Parathyroid adenoma (tissue), 2 donors: ENCODE measurements at regions not wholly inside any gene's neighbourhood (a gene's known extent, or its start where the extent isn't known, plus 50 kb on each side); places are given as distances from the start of the nearest gene placed in this dataset.

Experiments
- H2AFZ ChIP-seq: fragments of 300-600 bp; sonication (generic); one replicate; pipeline ENCODE4 v1.7.0; 2017; ENCODE audit warnings: antibody characterized with exemption, mild to moderate bottlenecking
- H3K27ac ChIP-seq: fragments of 300-600 bp; sonication (generic); one replicate; pipeline ENCODE4 v1.7.0; 2017
- H3K27me3 ChIP-seq: fragments of 300-600 bp; sonication (generic); one replicate; pipeline ENCODE4 v1.7.0; 2017; ENCODE audit warnings: low read length; ENCODE audit not compliant: control insufficient read depth, insufficient read depth
- H3K36me3 ChIP-seq: fragments of 300-600 bp; sonication (generic); one replicate; pipeline ENCODE4 v1.7.0; 2017; ENCODE audit warnings: low read length; ENCODE audit not compliant: control insufficient read depth, insufficient read depth
- H3K4me1 ChIP-seq: fragments of 300-600 bp; sonication (generic); one replicate; pipeline ENCODE4 v1.7.0; 2017; ENCODE audit warnings: control low read depth
- H3K4me2 ChIP-seq: fragments of 300-600 bp; sonication (generic); one replicate; pipeline ENCODE4 v1.7.0; 2017; ENCODE audit warnings: low read length
- H3K4me3 ChIP-seq: fragments of 300-600 bp; sonication (generic); one replicate; pipeline ENCODE4 v1.7.0; 2017; ENCODE audit warnings: low read depth, low read length
- H3K79me2 ChIP-seq: fragments of 300-600 bp; sonication (generic); one replicate; pipeline ENCODE4 v1.7.0; 2017; ENCODE audit warnings: control low read depth
- H3K9ac ChIP-seq: fragments of 300-600 bp; sonication (generic); one replicate; pipeline ENCODE4 v1.7.0; 2017; ENCODE audit warnings: mild to moderate bottlenecking
- H3K9me3 ChIP-seq: fragments of 300-600 bp; sonication (generic); one replicate; pipeline ENCODE4 v1.7.0; 2017; ENCODE audit warnings: low read length; ENCODE audit not compliant: control insufficient read depth
- TF ChIP-seq, protein P1 (sequence below): fragments of 300-600 bp; sonication (generic); IDR thresholded peaks from one replicate; pipeline ENCODE4 v1.7.0; 2017; ENCODE audit warnings: antibody characterized with exemption, mild to moderate bottlenecking
- donor health status: primary hyperparathyroidism.

DNA sequence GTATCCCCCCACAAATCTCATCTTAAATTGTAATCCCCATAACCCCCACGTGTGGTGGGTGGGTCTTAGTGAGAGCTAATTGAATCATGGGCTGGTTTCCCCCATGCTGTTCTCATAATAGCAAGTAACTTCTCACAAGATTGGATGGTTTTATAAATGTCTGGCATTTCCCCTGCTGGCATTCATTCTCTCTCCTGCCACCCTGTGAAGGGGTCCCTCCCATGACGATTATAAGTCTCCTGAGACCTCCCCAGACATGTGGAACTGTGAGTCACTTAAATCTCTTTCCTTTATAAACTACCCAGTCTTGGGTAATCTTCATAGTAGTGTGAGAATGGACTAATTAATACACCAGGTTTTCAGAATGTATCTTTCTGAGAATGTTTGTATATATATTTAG is 1159.4 kb downstream of the FAM181B start:
- no peaks in the 10 kb centered on the region for H3K4me1 ChIP-seq
- H3K79me2 ChIP-seq: no peaks in the 10 kb centered on the region
- H2AFZ ChIP-seq: no peak overlapping the region
- H3K27ac ChIP-seq: no peak overlapping the region
- H3K27me3 ChIP-seq: no peaks in the 10 kb centered on the region
- TF ChIP-seq, protein P1, sequence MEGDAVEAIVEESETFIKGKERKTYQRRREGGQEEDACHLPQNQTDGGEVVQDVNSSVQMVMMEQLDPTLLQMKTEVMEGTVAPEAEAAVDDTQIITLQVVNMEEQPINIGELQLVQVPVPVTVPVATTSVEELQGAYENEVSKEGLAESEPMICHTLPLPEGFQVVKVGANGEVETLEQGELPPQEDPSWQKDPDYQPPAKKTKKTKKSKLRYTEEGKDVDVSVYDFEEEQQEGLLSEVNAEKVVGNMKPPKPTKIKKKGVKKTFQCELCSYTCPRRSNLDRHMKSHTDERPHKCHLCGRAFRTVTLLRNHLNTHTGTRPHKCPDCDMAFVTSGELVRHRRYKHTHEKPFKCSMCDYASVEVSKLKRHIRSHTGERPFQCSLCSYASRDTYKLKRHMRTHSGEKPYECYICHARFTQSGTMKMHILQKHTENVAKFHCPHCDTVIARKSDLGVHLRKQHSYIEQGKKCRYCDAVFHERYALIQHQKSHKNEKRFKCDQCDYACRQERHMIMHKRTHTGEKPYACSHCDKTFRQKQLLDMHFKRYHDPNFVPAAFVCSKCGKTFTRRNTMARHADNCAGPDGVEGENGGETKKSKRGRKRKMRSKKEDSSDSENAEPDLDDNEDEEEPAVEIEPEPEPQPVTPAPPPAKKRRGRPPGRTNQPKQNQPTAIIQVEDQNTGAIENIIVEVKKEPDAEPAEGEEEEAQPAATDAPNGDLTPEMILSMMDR: no peak
- H3K9ac ChIP-seq: no peak overlapping the region
- H3K9me3 ChIP-seq: no peaks in the 10 kb centered on the region
- H3K36me3 ChIP-seq: no peaks in the 10 kb centered on the region
- H3K4me3 ChIP-seq: no peak overlapping the region
- H3K4me2 ChIP-seq: no peak overlapping the region

DNA sequence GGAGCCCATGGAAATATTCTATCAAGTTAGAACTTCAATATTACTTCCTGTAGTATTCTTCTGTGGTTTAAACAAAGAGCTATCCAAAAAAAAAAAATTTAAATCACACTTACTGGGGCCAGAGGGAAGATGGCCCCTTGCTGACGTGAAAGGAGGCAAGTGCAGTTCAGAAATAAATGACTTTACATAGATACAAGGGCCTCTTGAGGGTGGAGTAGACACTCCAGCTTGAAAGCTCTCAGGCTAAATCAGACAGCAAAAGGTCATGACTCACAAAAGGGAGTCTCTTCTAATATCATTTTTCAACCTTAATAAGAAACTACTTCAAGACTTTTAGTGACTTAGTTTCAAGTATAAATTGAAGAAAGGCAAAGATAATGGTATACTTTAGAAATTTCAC is 1160.3 kb downstream of the FAM181B start:
- no peaks in the 10 kb centered on the region for H3K4me1 ChIP-seq
- H3K4me2 ChIP-seq: no peak overlapping the region
- TF ChIP-seq, protein P1: no peak
- H3K4me3 ChIP-seq: no peak overlapping the region
- H2AFZ ChIP-seq: no peak overlapping the region
- no peak overlapping the region for H3K27ac ChIP-seq
- no peaks in the 10 kb centered on the region for H3K79me2 ChIP-seq
- H3K36me3 ChIP-seq: no peaks in the 10 kb centered on the region
- H3K9ac ChIP-seq: no peak overlapping the region
- H3K27me3 ChIP-seq: no peaks in the 10 kb centered on the region
- no peaks in the 10 kb centered on the region for H3K9me3 ChIP-seq

DNA sequence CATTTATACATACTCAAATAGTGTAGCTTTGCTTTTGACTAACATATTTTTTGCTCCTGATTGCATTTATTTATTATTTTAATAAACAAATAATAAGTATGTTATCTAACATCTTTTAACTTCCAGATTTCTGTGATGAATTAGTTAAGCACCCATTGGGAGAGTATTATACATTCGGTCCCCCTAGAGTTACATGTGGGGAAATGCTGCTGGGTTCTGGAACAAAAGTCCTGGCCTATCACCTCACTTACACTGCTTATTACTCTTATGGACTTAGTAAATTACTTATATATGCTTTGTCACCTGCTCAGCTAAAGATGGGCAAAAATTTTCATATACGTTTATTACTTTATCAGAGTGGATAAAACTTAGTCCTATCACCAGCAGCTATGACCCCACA is 1163.0 kb downstream of the FAM181B start:
- H3K4me3 ChIP-seq: no peak overlapping the region
- H2AFZ ChIP-seq: no peak overlapping the region
- H3K4me1 ChIP-seq: no peaks in the 10 kb centered on the region
- TF ChIP-seq, protein P1: no peak
- no peaks in the 10 kb centered on the region for H3K27me3 ChIP-seq
- no peaks in the 10 kb centered on the region for H3K79me2 ChIP-seq
- no peak overlapping the region for H3K9ac ChIP-seq
- H3K9me3 ChIP-seq: no peaks in the 10 kb centered on the region
- H3K4me2 ChIP-seq: no peak overlapping the region
- H3K27ac ChIP-seq: no peak overlapping the region
- no peaks in the 10 kb centered on the region for H3K36me3 ChIP-seq

DNA sequence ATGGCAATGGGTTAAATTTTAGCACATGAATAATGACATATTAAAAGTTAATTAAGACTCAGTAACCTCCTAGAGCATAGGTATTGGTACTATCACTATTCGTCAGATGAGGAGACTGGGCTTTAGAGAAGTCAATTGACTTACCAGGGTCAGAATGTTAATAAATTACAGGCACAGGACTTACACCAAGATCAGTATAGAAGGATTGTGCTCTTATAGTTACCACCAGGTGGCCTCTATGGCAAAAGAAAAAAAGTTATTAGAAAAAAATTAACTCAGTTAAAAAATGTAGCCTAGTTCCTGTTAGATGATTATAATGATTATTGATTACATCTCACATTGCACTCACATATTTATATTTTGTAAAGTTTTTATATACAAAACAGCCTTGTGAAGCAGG is 1163.7 kb downstream of the FAM181B start:
- H3K4me1 ChIP-seq: no peaks in the 10 kb centered on the region
- H3K9ac ChIP-seq: no peak overlapping the region
- no peak overlapping the region for H2AFZ ChIP-seq
- H3K4me2 ChIP-seq: no peak overlapping the region
- no peaks in the 10 kb centered on the region for H3K27me3 ChIP-seq
- H3K36me3 ChIP-seq: no peaks in the 10 kb centered on the region
- no peaks in the 10 kb centered on the region for H3K79me2 ChIP-seq
- H3K27ac ChIP-seq: no peak overlapping the region
- no peak overlapping the region for H3K4me3 ChIP-seq
- no peaks in the 10 kb centered on the region for H3K9me3 ChIP-seq
- TF ChIP-seq, protein P1: no peak

DNA sequence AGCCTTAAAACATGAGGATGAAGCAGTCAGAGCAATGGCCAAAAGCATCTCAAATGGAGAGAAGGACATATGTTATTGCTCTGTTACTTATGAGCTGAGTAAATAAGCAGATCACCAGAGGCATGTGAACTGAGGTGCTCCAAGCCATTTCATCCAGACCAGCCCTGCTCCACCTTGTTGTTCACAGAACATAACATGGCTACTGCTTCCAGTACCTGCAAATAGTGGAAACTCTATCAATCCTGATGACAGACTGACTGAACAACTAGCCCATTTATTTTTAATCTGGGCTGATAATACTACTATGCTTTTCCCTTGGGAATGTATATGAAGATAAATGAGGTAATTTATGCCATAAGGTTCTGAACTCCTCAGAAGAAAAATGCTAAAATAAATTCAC is 1164.7 kb downstream of the FAM181B start:
- no peaks in the 10 kb centered on the region for H3K27me3 ChIP-seq
- no peaks in the 10 kb centered on the region for H3K36me3 ChIP-seq
- H3K4me1 ChIP-seq: no peaks in the 10 kb centered on the region
- no peaks in the 10 kb centered on the region for H3K79me2 ChIP-seq
- no peak overlapping the region for H3K27ac ChIP-seq
- no peaks in the 10 kb centered on the region for H3K9me3 ChIP-seq
- TF ChIP-seq, protein P1: no peak
- no peak overlapping the region for H2AFZ ChIP-seq
- no peak overlapping the region for H3K4me3 ChIP-seq
- no peak overlapping the region for H3K9ac ChIP-seq
- no peak overlapping the region for H3K4me2 ChIP-seq
